Thyroid gland (tissue), 4 donors: ENCODE measurements at regions not wholly inside any gene's neighbourhood (a gene's known extent, or its start where the extent isn't known, plus 50 kb on each side); places are given as distances from the start of the nearest gene placed in this dataset.

Source experiments
- DNase-seq, 2 donors: peaks; one replicate each; pipeline ENCODE4 v3.0.0-alpha.2; 2019
- H3K27ac ChIP-seq, 3 donors: fragments of 200-600 bp; sonication (generic); 1 replicate in 2 of 3; 2 replicates in 1 of 3; pipeline ENCODE4 v1.5.1; 2016 to 2019; ENCODE audit warnings: mild to moderate bottlenecking in 1 of 3, moderate library complexity in 1 of 3
- H3K27me3 ChIP-seq: fragments of 200-600 bp; sonication (generic); one replicate; pipeline ENCODE4 v1.5.1; 2019
- H3K36me3 ChIP-seq, 2 donors: fragments of 200-600 bp; sonication (generic); one replicate each; pipeline ENCODE4 v1.5.1; 2016 to 2019
- H3K4me1 ChIP-seq, 2 donors: fragments of 200-600 bp; sonication (generic); one replicate each; pipeline ENCODE4 v1.5.1; 2017 to 2019
- H3K4me3 ChIP-seq, 3 donors: fragments of 200-600 bp; sonication (generic); replicated peaks in 1 of 3; 1 replicate in 2 of 3; 2 replicates in 1 of 3; pipeline ENCODE4 v1.5.1; 2016; ENCODE audit warnings: mild to moderate bottlenecking in 1 of 3
- H3K9me3 ChIP-seq: fragments of 200-600 bp; sonication (generic); one replicate; pipeline ENCODE4 v1.5.1; 2017
- CTCF ChIP-seq, 6 experiments: fragments of 200-600 bp in 3 of 6; fragments of 450-650 bp in 3 of 6; sonication (generic) in 3 of 6; IDR thresholded peaks; one replicate each; pipeline ENCODE4 v1.5.1; 2016 to 2019; ENCODE audit warnings: antibody characterized with exemption in 6 of 6, mild to moderate bottlenecking in 2 of 6, inconsistent platforms in 1 of 6, moderate library complexity in 1 of 6
- POLR2A ChIP-seq, 2 donors: fragments of 450-650 bp; IDR thresholded peaks; one replicate each; pipeline ENCODE4 v1.6.1; 2017; ENCODE audit warnings: antibody characterized with exemption in 2 of 2, mild to moderate bottlenecking in 2 of 2, moderate library complexity in 1 of 2
- WGBS, 2 donors: methylation state at CpG; one replicate each; pipeline ENCODE4 v1.1.5; 2017; 5-methylcytosine and 5-hydroxymethylcytosine counted together
- intact Hi-C: fragments of 100-400 bp; cut with DNase I; formaldehyde crosslinking; loops from one replicate; pipeline ENCODE4 v1.15.1; 2023

DNA sequence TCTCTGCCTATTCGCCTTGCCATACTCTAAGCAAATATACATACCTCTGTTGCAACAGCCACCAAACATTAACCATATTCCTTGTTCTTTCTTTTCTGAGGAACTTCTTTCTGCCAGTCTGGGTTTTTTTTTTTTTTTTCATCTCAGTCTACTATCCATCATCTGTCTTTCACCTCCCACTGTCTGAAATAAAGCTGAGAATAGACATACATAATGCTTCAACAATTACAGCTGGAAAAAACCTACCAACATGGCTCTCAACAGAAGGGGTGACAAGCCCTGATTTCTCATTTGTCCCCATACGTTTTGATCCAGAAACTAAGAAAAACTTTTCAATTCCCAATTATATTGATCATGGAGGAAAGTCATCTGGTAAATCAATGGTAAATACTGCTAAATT, 728.8 kb upstream of the POU3F3 start:
- no peak overlapping the region for H3K27ac ChIP-seq
- no peaks in the 10 kb centered on the region for H3K9me3 ChIP-seq
- H3K4me3 ChIP-seq: no peak overlapping the region
- WGBS, 2 donors: 79 to 80% methylated on average over 2 of the region's 2 CpGs
- H3K36me3 ChIP-seq: no peaks in the 10 kb centered on the region
- DNase-seq: no peak
- no peak for TF ChIP-seq CTCF (IDR thresholded peaks at IDR 0.05)
- no peak for TF ChIP-seq POLR2A (IDR thresholded peaks at IDR 0.05)
- no peaks in the 10 kb centered on the region for H3K27me3 ChIP-seq
- intact Hi-C loops: no loop called here
- no peaks in the 10 kb centered on the region for H3K4me1 ChIP-seq

DNA sequence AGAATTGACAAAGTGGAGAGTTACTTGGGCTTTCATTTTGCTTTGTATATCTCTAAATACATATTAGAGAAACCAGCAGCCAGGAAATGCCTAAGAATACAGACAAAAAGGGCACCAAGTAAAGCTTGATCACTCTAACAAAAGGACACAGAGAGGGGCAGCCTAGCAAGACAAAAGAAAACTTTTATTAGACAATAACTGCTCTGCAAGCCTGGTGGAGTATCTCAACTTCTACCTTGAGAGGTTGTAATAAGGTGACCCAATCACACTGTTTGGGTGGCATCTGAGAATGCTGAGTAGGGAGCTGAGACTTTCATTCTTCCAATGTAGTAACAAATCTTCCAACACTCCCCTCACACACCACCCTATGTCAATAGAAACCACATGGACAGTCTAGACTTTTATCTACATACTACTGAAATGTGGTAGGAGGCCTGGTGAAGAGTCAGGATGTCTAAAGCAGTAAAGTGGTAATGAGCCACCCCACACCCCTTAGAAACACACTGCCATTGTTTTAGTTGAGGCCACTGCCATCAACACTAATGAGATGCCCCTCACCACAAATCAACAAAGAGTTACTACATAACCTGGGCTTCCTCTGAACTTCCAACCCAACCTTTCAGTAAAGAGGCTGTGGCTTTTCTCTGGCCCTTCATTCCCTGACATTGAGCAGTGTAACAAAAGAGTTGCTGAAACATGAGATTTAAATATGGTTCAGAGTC, 726.7 kb upstream of the POU3F3 start:
- no peak overlapping the region for H3K4me3 ChIP-seq
- no peak for TF ChIP-seq POLR2A (IDR thresholded peaks at IDR 0.05)
- no peak for TF ChIP-seq CTCF (IDR thresholded peaks at IDR 0.05)
- H3K27ac ChIP-seq: no peak overlapping the region
- no peaks in the 10 kb centered on the region for H3K27me3 ChIP-seq
- H3K36me3 ChIP-seq: no peaks in the 10 kb centered on the region
- no peaks in the 10 kb centered on the region for H3K4me1 ChIP-seq
- H3K9me3 ChIP-seq: no peaks in the 10 kb centered on the region
- no peak for DNase-seq
- intact Hi-C loops: no loop called here

GRCh38 chr2:104140361-104140760, 713.6 kb upstream of the POU3F3 start:
- 69 to 80% methylated on average over 3 of the region's 3 CpGs for WGBS, 2 donors
- intact Hi-C loops: no loop called here
- Histone ChIP-seq H3K4me1 (no peaks in the 10 kb centered on the region), H3K36me3 (no peaks in the 10 kb centered on the region), H3K4me3 (no peak overlapping the region), H3K27ac (no peak overlapping the region), H3K9me3 (no peaks in the 10 kb centered on the region), H3K27me3 (no peaks in the 10 kb centered on the region)
- no peak for TF ChIP-seq CTCF (IDR thresholded peaks at IDR 0.05)
- no peak for TF ChIP-seq POLR2A (IDR thresholded peaks at IDR 0.05)
- no peak for DNase-seq

DNA sequence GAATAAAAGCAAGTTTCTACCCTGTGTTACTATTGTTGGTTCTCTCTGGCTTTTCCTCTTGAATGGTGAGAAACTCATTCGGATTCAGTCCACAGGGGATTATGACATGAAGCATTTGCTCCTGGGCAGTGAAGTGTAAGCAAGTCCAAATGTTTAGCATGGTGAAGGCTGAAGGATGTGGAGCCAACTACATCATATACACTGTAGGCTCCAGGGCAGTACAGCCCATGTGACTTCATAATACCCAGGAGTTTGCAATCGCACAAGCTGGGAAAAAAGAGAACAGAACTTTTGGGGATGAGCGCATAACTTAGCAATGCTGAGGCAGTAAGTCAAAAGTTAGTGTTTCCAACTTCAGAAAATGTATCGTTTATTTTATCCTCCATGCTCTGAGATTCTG, 695.7 kb upstream of the POU3F3 start:
- Histone ChIP-seq H3K9me3 (no peaks in the 10 kb centered on the region), H3K4me3 (no peak overlapping the region), H3K27ac (no peak overlapping the region), H3K36me3 (no peaks in the 10 kb centered on the region), H3K4me1 (no peaks in the 10 kb centered on the region), H3K27me3 (no peaks in the 10 kb centered on the region)
- intact Hi-C loops: no loop called here
- 75% methylated on average over 4 of the region's 4 CpGs for WGBS, 2 donors
- DNase-seq: no peak
- TF ChIP-seq POLR2A (IDR thresholded peaks at IDR 0.05): no peak
- no peak for TF ChIP-seq CTCF (IDR thresholded peaks at IDR 0.05)

- Histone ChIP-seq H3K36me3 (no peaks in the 10 kb centered on the region), H3K9me3 (no peaks in the 10 kb centered on the region), H3K27ac (no peak overlapping the region), H3K4me1 (no peaks in the 10 kb centered on the region), H3K4me3 (no peak overlapping the region), H3K27me3 (no peaks in the 10 kb centered on the region)
- no peak for DNase-seq
- 75 to 76% methylated on average over 2 of the region's 2 CpGs for WGBS, 2 donors
- intact Hi-C loops: no loop called here
- TF ChIP-seq POLR2A (IDR thresholded peaks at IDR 0.05) (no peak), CTCF (IDR thresholded peaks at IDR 0.05) (no peak)
Observed at GRCh38 chr2:104163611-104164130, 690.2 kb upstream of the POU3F3 start.
